ENCODE measurements at regions not wholly inside any gene's neighbourhood (a gene's known extent, or its start where the extent isn't known, plus 50 kb on each side); places are given as distances from the start of the nearest gene placed in this dataset.

GRCh38 chr1:116827607-116828105 is 73.4 kb downstream of the CD2 start:
- TF ChIP-seq FOXM1 (IDR thresholded peaks at IDR 0.05; ENCODE audit: borderline replicate concordance), result no peak
- TF ChIP-seq ARNT (IDR thresholded peaks at IDR 0.05), result no peak
- TF ChIP-seq SP1 (IDR thresholded peaks at IDR 0.05), result no peak
- no peak for TF ChIP-seq FOXK2 (IDR thresholded peaks at IDR 0.05)
- no peak for TF ChIP-seq L3MBTL2 (conservative IDR thresholded peaks at IDR 0.05)
- TF ChIP-seq NFRKB (IDR thresholded peaks at IDR 0.05), result no peak
- no peak for TF ChIP-seq FOXA1 (IDR thresholded peaks at IDR 0.05)

Measured in HEK293T (cell line).